Peyer's patch (tissue), 4 donors: ENCODE measurements at regions not wholly inside any gene's neighbourhood (a gene's known extent, or its start where the extent isn't known, plus 50 kb on each side); places are given as distances from the start of the nearest gene placed in this dataset.

Experiments
- CTCF ChIP-seq, 6 experiments: fragments of 450-650 bp in 4 of 6; fragments of 200-600 bp in 2 of 6; sonication (generic) in 1 of 6; IDR thresholded peaks; one replicate each; pipeline ENCODE4 v1.5.1; 2017 to 2019; ENCODE audit warnings: antibody characterized with exemption in 6 of 6, mild to moderate bottlenecking in 3 of 6, moderate library complexity in 1 of 6
- POLR2A ChIP-seq, 2 donors: fragments of 450-650 bp; IDR thresholded peaks; one replicate each; pipeline ENCODE4 v1.5.1; 2017; ENCODE audit warnings: antibody characterized with exemption in 2 of 2, mild to moderate bottlenecking in 2 of 2, moderate library complexity in 2 of 2

- TF ChIP-seq CTCF (IDR thresholded peaks at IDR 0.05): no peak
- no peak for TF ChIP-seq POLR2A (IDR thresholded peaks at IDR 0.05)
These were observed 53.9 kb upstream of the CTBP2 start for GRCh38 chr10:125214283-125214570.
